ENCODE measurements at regions not wholly inside any gene's neighbourhood (a gene's known extent, or its start where the extent isn't known, plus 50 kb on each side); places are given as distances from the start of the nearest gene placed in this dataset.
"Not testable (repeated sequence)": the region's sequence is repeated elsewhere in the genome, so short reads cannot be mapped to it uniquely, and the experiment has no call there.

DNA sequence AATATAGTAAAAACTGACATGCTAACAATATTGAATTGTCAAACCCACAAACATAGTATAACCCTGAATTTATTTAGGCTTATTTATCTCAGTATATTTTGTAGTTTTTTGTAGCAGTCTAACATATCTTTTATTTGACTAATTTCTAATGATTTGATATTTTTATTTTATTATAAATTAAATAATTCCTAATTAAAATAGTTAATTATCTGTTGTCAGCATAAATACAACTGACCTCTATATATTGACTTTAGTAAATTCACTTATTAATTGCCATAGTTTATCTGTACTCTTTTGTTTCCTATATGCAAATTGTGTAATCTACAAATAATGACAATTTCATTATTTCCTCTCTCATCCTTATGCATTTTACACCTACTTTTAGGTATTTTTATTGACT, 215.1 kb upstream of the KIF2A start:
- intact Hi-C loops (cut with DNase I) = no loop called here
- ATAC-seq (no peak), DNase-seq (no peak)
- Histone ChIP-seq H3K4me3 (no peak overlapping the region), H3K4me1 (no peaks in the 10 kb centered on the region), H3K36me3 (no peaks in the 10 kb centered on the region), H3K27ac (no peak overlapping the region), H3K9me3 (no peaks in the 10 kb centered on the region), H3K27me3 (no peaks in the 10 kb centered on the region)
- TF ChIP-seq CTCF (IDR thresholded peaks at IDR 0.05) (no peak), POLR2A (IDR thresholded peaks at IDR 0.05) (no peak)

GRCh38 chr5:62093411-62093810, 212.6 kb upstream of the KIF2A start:
- Histone ChIP-seq H3K9me3 (no peaks in the 10 kb centered on the region), H3K36me3 (no peaks in the 10 kb centered on the region), H3K27ac (no peak overlapping the region), H3K4me1 (no peaks in the 10 kb centered on the region), H3K27me3 (no peaks in the 10 kb centered on the region), H3K4me3 (no peak overlapping the region)
- 29% methylated on average over 2 of the region's 2 CpGs for WGBS (ENCODE audit: insufficient coverage, low coverage, low lambda C conversion rate, missing lambda C conversion rate)
- intact Hi-C loops (cut with DNase I) = no loop called here
- ATAC-seq (no peak), DNase-seq (no peak)
- TF ChIP-seq POLR2A (IDR thresholded peaks at IDR 0.05) (no peak), CTCF (IDR thresholded peaks at IDR 0.05) (no peak)

DNA sequence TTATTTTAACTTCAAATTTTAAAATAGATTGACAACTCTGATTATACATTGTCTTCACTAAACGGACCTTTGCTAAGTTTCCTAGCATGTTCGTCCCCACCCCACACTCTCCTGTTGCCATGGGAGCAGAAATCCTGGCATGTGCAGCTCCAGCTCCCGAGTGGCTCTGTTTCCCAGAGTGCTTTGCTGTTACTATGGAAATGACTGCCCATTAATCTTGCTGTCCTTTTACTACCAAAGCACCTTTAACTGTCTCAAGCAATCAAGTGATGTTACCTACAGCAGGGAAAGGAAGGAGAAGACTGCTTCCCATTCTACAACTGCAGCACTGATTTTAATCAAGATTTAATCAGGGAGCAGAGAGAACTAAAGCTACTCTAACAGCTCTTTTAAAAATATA, 212.0 kb upstream of the KIF2A start:
- TF ChIP-seq POLR2A (IDR thresholded peaks at IDR 0.05) (no peak), CTCF (IDR thresholded peaks at IDR 0.05) (no peak)
- Histone ChIP-seq H3K27ac (no peak overlapping the region), H3K9me3 (no peaks in the 10 kb centered on the region), H3K27me3 (no peaks in the 10 kb centered on the region), H3K36me3 (no peaks in the 10 kb centered on the region), H3K4me1 (no peaks in the 10 kb centered on the region), H3K4me3 (no peak overlapping the region)
- intact Hi-C loops (cut with DNase I) = no loop called here
- ATAC-seq (peak in 2 of 4 donors; percentile 40 to 41), DNase-seq (no peak)
- 0% methylated on average over 3 of the region's 3 CpGs for WGBS (ENCODE audit: insufficient coverage, low coverage, low lambda C conversion rate, missing lambda C conversion rate)

DNA sequence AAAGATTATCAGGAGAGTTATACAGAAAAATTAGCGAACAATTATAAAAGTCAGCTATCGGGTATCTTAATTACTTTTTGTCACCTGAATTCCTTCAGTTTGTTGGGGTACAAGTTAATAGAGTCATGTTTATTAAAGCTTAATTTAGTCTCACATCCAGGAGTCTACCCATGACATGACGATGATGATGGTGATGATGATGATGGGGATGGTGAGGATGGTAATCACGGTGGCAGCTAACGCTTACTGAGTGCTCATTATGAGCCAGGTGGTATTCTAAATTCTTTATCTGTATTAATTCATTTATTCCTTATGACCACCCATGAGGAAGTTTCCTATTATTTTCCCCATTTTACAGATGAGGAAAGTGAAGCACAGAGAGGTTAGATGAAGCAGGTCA, 208.6 kb upstream of the KIF2A start:
- no peak for DNase-seq
- Histone ChIP-seq H3K9me3 (no peaks in the 10 kb centered on the region), H3K4me3 (no peak overlapping the region), H3K27ac (no peak overlapping the region), H3K27me3 (no peaks in the 10 kb centered on the region), H3K4me1 (no peaks in the 10 kb centered on the region), H3K36me3 (no peaks in the 10 kb centered on the region)
- no peak for TF ChIP-seq POLR2A (IDR thresholded peaks at IDR 0.05)
- TF ChIP-seq CTCF (IDR thresholded peaks at IDR 0.05) = no peak
- WGBS (ENCODE audit: insufficient coverage, low coverage, low lambda C conversion rate, missing lambda C conversion rate) = 44% methylated on average over 5 of the region's 5 CpGs
- intact Hi-C loops (cut with DNase I) = no loop called here
- ATAC-seq = no peak

GRCh38 chr5:62100201-62100600, 205.8 kb upstream of the KIF2A start:
- Histone ChIP-seq H3K4me3 (no peak overlapping the region), H3K36me3 (no peaks in the 10 kb centered on the region), H3K9me3 (no peaks in the 10 kb centered on the region), H3K4me1 (no peaks in the 10 kb centered on the region), H3K27ac (no peak overlapping the region), H3K27me3 (no peaks in the 10 kb centered on the region)
- no peak for ATAC-seq
- TF ChIP-seq CTCF (IDR thresholded peaks at IDR 0.05) (no peak), POLR2A (IDR thresholded peaks at IDR 0.05) (no peak)
- intact Hi-C loops (cut with DNase I) = no loop called here
- no peak for DNase-seq
- 41% methylated on average over 4 of the region's 4 CpGs for WGBS (ENCODE audit: insufficient coverage, low coverage, low lambda C conversion rate, missing lambda C conversion rate)

DNA sequence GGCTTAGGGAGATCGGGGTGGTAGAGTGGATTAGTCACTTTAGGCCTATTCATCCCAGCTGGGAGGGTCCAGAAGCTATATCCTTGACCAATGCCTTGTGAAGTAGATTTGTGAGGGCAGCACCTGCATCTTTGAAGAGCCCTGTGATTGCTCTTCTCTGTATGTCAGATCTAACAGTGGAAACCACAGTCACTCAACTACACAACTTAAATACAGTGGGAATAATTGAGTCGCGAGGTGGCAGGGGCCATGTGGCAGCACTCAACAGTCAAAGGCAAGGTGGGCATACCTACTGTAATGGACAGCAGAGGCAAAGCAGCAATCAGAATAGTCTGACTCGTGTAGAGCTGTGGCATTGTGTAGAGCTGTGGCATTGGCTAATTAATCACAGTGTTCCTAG, 202.1 kb upstream of the KIF2A start:
- DNase-seq; H3K9me3 ChIP-seq; H3K27ac ChIP-seq; H3K4me1 ChIP-seq; intact Hi-C loops (cut with DNase I); H3K36me3 ChIP-seq; H3K4me3 ChIP-seq; H3K27me3 ChIP-seq; ATAC-seq: not testable (repeated sequence)
- WGBS (ENCODE audit: insufficient coverage, low coverage, low lambda C conversion rate, missing lambda C conversion rate) = 58% methylated on average over 4 of the region's 4 CpGs
